ENCODE measurements at regions not wholly inside any gene's neighbourhood (a gene's known extent, or its start where the extent isn't known, plus 50 kb on each side); places are given as distances from the start of the nearest gene placed in this dataset.

- ATAC-seq (ENCODE audit: low read depth in 2 of 2) = no peak
- Mint-ChIP-seq H3K27ac (no peak overlapping the region), H3K36me3 (no peaks in the 10 kb centered on the region), H3K4me1 (no peaks in the 10 kb centered on the region), H3K27me3 (no peaks in the 10 kb centered on the region), H3K4me3 (no peak overlapping the region), H3K9me3 (peaks cover 3 to 47% (median 12%) of the 10 kb centered on the region in 7 donors)
- no peaks in the 10 kb centered on the region for H3K27me3 ChIP-seq (ENCODE audit: control insufficient read depth, insufficient read depth, low read length)
- no peak for DNase-seq
- H3K9me3 ChIP-seq (ENCODE audit: control insufficient read depth in 2 of 2, low read length in 2 of 2) = no peaks in the 10 kb centered on the region
- H3K4me1 ChIP-seq (ENCODE audit: control insufficient read depth, insufficient read depth, low read length, poor library complexity, severe bottlenecking) = no peaks in the 10 kb centered on the region
- H3K36me3 ChIP-seq (ENCODE audit: control insufficient read depth, insufficient read depth, low read length) = no peaks in the 10 kb centered on the region
- no peak overlapping the region for H3K4me3 ChIP-seq (ENCODE audit: low read depth, low read length)
- no peak overlapping the region for H3K27ac ChIP-seq (ENCODE audit: insufficient read depth, low read length, poor library complexity, severe bottlenecking)
Measured at GRCh38 chr18:27564066-27564465, 379.0 kb upstream of the CHST9 start.

- no peak overlapping the region for H3K27ac Mint-ChIP-seq
- H3K4me3 ChIP-seq (ENCODE audit: low read depth, low read length) = no peak overlapping the region
- no peak overlapping the region for H3K27ac ChIP-seq (ENCODE audit: insufficient read depth, low read length, poor library complexity, severe bottlenecking)
- no peak overlapping the region for H3K4me3 Mint-ChIP-seq
- H3K4me1 ChIP-seq (ENCODE audit: control insufficient read depth, insufficient read depth, low read length, poor library complexity, severe bottlenecking) = no peaks in the 10 kb centered on the region
- DNase-seq (no peak), ATAC-seq (ENCODE audit: low read depth in 2 of 2) (no peak)
- H3K9me3 Mint-ChIP-seq = peaks cover 2 to 52% (median 10%) of the 10 kb centered on the region in 7 donors
- no peaks in the 10 kb centered on the region for H3K27me3 ChIP-seq (ENCODE audit: control insufficient read depth, insufficient read depth, low read length)
- H3K36me3 Mint-ChIP-seq = no peaks in the 10 kb centered on the region
- no peaks in the 10 kb centered on the region for H3K36me3 ChIP-seq (ENCODE audit: control insufficient read depth, insufficient read depth, low read length)
- no peaks in the 10 kb centered on the region for H3K27me3 Mint-ChIP-seq
- no peaks in the 10 kb centered on the region for H3K4me1 Mint-ChIP-seq
- H3K9me3 ChIP-seq (ENCODE audit: control insufficient read depth in 2 of 2, low read length in 2 of 2) = no peaks in the 10 kb centered on the region
Measured at GRCh38 chr18:27558388-27559155, 373.5 kb upstream of the CHST9 start.

- DNase-seq (no peak), ATAC-seq (ENCODE audit: low read depth in 2 of 2) (no peak)
- H3K4me1 ChIP-seq (ENCODE audit: control insufficient read depth, insufficient read depth, low read length, poor library complexity, severe bottlenecking) = no peaks in the 10 kb centered on the region
- peaks cover 0 to 45% (median 6%) of the 10 kb centered on the region in 7 donors for H3K9me3 Mint-ChIP-seq
- no peaks in the 10 kb centered on the region for H3K36me3 ChIP-seq (ENCODE audit: control insufficient read depth, insufficient read depth, low read length)
- no peak overlapping the region for H3K27ac ChIP-seq (ENCODE audit: insufficient read depth, low read length, poor library complexity, severe bottlenecking)
- no peaks in the 10 kb centered on the region for H3K9me3 ChIP-seq (ENCODE audit: control insufficient read depth in 2 of 2, low read length in 2 of 2)
- H3K4me3 ChIP-seq (ENCODE audit: low read depth, low read length) = no peak overlapping the region
- no peaks in the 10 kb centered on the region for H3K27me3 Mint-ChIP-seq
- no peaks in the 10 kb centered on the region for H3K4me1 Mint-ChIP-seq
- H3K27me3 ChIP-seq (ENCODE audit: control insufficient read depth, insufficient read depth, low read length) = no peaks in the 10 kb centered on the region
- no peaks in the 10 kb centered on the region for H3K36me3 Mint-ChIP-seq
- H3K4me3 Mint-ChIP-seq = no peak overlapping the region
- H3K27ac Mint-ChIP-seq = no peak overlapping the region
Measured at GRCh38 chr18:27556741-27557140, 371.6 kb upstream of the CHST9 start.

- Mint-ChIP-seq H3K4me3 (no peak overlapping the region), H3K27ac (no peak overlapping the region), H3K4me1 (no peaks in the 10 kb centered on the region), H3K9me3 (peaks cover 1 to 35% (median 11%) of the 10 kb centered on the region in 7 donors), H3K27me3 (no peaks in the 10 kb centered on the region), H3K36me3 (no peaks in the 10 kb centered on the region)
- no peaks in the 10 kb centered on the region for H3K27me3 ChIP-seq (ENCODE audit: control insufficient read depth, insufficient read depth, low read length)
- H3K9me3 ChIP-seq (ENCODE audit: control insufficient read depth in 2 of 2, low read length in 2 of 2) = peaks cover 0 to 4% of the 10 kb centered on the region in 2 experiments
- H3K27ac ChIP-seq (ENCODE audit: insufficient read depth, low read length, poor library complexity, severe bottlenecking) = no peak overlapping the region
- no peak for DNase-seq
- H3K4me1 ChIP-seq (ENCODE audit: control insufficient read depth, insufficient read depth, low read length, poor library complexity, severe bottlenecking) = no peaks in the 10 kb centered on the region
- no peak overlapping the region for H3K4me3 ChIP-seq (ENCODE audit: low read depth, low read length)
- no peaks in the 10 kb centered on the region for H3K36me3 ChIP-seq (ENCODE audit: control insufficient read depth, insufficient read depth, low read length)
- no peak for ATAC-seq (ENCODE audit: low read depth in 2 of 2)
Measured at GRCh38 chr18:27549335-27550039, 364.4 kb upstream of the CHST9 start.

- H3K27me3 ChIP-seq (ENCODE audit: control insufficient read depth, insufficient read depth, low read length) = no peaks in the 10 kb centered on the region
- no peaks in the 10 kb centered on the region for H3K4me1 ChIP-seq (ENCODE audit: control insufficient read depth, insufficient read depth, low read length, poor library complexity, severe bottlenecking)
- H3K9me3 ChIP-seq (ENCODE audit: control insufficient read depth in 2 of 2, low read length in 2 of 2) = peaks cover 0 to 4% of the 10 kb centered on the region in 2 experiments
- H3K27me3 Mint-ChIP-seq = no peaks in the 10 kb centered on the region
- ATAC-seq (ENCODE audit: low read depth in 2 of 2) = no peak
- H3K4me3 ChIP-seq (ENCODE audit: low read depth, low read length) = no peak overlapping the region
- no peaks in the 10 kb centered on the region for H3K4me1 Mint-ChIP-seq
- no peak overlapping the region for H3K4me3 Mint-ChIP-seq
- no peaks in the 10 kb centered on the region for H3K36me3 ChIP-seq (ENCODE audit: control insufficient read depth, insufficient read depth, low read length)
- H3K36me3 Mint-ChIP-seq = no peaks in the 10 kb centered on the region
- no peak overlapping the region for H3K27ac ChIP-seq (ENCODE audit: insufficient read depth, low read length, poor library complexity, severe bottlenecking)
- peaks cover 1 to 36% (median 11%) of the 10 kb centered on the region in 7 donors for H3K9me3 Mint-ChIP-seq
- H3K27ac Mint-ChIP-seq = no peak overlapping the region
- no peak for DNase-seq
Measured at GRCh38 chr18:27546991-27547390, 361.9 kb upstream of the CHST9 start.

GRCh38 chr18:27544206-27544605, 359.1 kb upstream of the CHST9 start:
- Mint-ChIP-seq H3K4me1 (no peaks in the 10 kb centered on the region), H3K27me3 (no peaks in the 10 kb centered on the region), H3K9me3 (peaks cover 0 to 23% (median 8%) of the 10 kb centered on the region in 7 donors), H3K36me3 (no peaks in the 10 kb centered on the region), H3K4me3 (no peak overlapping the region), H3K27ac (no peak overlapping the region)
- ATAC-seq (ENCODE audit: low read depth in 2 of 2) (no peak), DNase-seq (no peak)
- peaks cover 0 to 2% of the 10 kb centered on the region in 2 experiments for H3K9me3 ChIP-seq (ENCODE audit: control insufficient read depth in 2 of 2, low read length in 2 of 2)
- no peak overlapping the region for H3K4me3 ChIP-seq (ENCODE audit: low read depth, low read length)
- no peaks in the 10 kb centered on the region for H3K27me3 ChIP-seq (ENCODE audit: control insufficient read depth, insufficient read depth, low read length)
- H3K4me1 ChIP-seq (ENCODE audit: control insufficient read depth, insufficient read depth, low read length, poor library complexity, severe bottlenecking) = no peaks in the 10 kb centered on the region
- H3K27ac ChIP-seq (ENCODE audit: insufficient read depth, low read length, poor library complexity, severe bottlenecking) = no peak overlapping the region
- no peaks in the 10 kb centered on the region for H3K36me3 ChIP-seq (ENCODE audit: control insufficient read depth, insufficient read depth, low read length)

- ATAC-seq (ENCODE audit: low read depth in 2 of 2) (no peak), DNase-seq (no peak)
- H3K4me3 ChIP-seq (ENCODE audit: low read depth, low read length) = no peak overlapping the region
- Mint-ChIP-seq H3K27me3 (no peaks in the 10 kb centered on the region), H3K27ac (no peak overlapping the region), H3K36me3 (no peaks in the 10 kb centered on the region), H3K9me3 (peaks cover 2 to 27% (median 10%) of the 10 kb centered on the region in 7 donors), H3K4me3 (no peak overlapping the region), H3K4me1 (no peaks in the 10 kb centered on the region)
- H3K36me3 ChIP-seq (ENCODE audit: control insufficient read depth, insufficient read depth, low read length) = no peaks in the 10 kb centered on the region
- H3K4me1 ChIP-seq (ENCODE audit: control insufficient read depth, insufficient read depth, low read length, poor library complexity, severe bottlenecking) = no peaks in the 10 kb centered on the region
- no peak overlapping the region for H3K27ac ChIP-seq (ENCODE audit: insufficient read depth, low read length, poor library complexity, severe bottlenecking)
- H3K9me3 ChIP-seq (ENCODE audit: control insufficient read depth in 2 of 2, low read length in 2 of 2) = no peaks in the 10 kb centered on the region
- H3K27me3 ChIP-seq (ENCODE audit: control insufficient read depth, insufficient read depth, low read length) = no peaks in the 10 kb centered on the region
Measured at GRCh38 chr18:27541293-27541692, 356.2 kb upstream of the CHST9 start.

GRCh38 chr18:27540111-27540510, 355.0 kb upstream of the CHST9 start:
- H3K9me3 Mint-ChIP-seq = peaks cover 2 to 23% (median 10%) of the 10 kb centered on the region in 7 donors
- no peaks in the 10 kb centered on the region for H3K36me3 ChIP-seq (ENCODE audit: control insufficient read depth, insufficient read depth, low read length)
- no peak overlapping the region for H3K27ac ChIP-seq (ENCODE audit: insufficient read depth, low read length, poor library complexity, severe bottlenecking)
- ATAC-seq (ENCODE audit: low read depth in 2 of 2) (no peak), DNase-seq (no peak)
- no peaks in the 10 kb centered on the region for H3K27me3 Mint-ChIP-seq
- H3K4me1 ChIP-seq (ENCODE audit: control insufficient read depth, insufficient read depth, low read length, poor library complexity, severe bottlenecking) = no peaks in the 10 kb centered on the region
- H3K4me1 Mint-ChIP-seq = no peaks in the 10 kb centered on the region
- no peaks in the 10 kb centered on the region for H3K9me3 ChIP-seq (ENCODE audit: control insufficient read depth in 2 of 2, low read length in 2 of 2)
- H3K36me3 Mint-ChIP-seq = no peaks in the 10 kb centered on the region
- no peak overlapping the region for H3K4me3 ChIP-seq (ENCODE audit: low read depth, low read length)
- no peaks in the 10 kb centered on the region for H3K27me3 ChIP-seq (ENCODE audit: control insufficient read depth, insufficient read depth, low read length)
- H3K27ac Mint-ChIP-seq = no peak overlapping the region
- no peak overlapping the region for H3K4me3 Mint-ChIP-seq
